ENCODE measurements at regions not wholly inside any gene's neighbourhood (a gene's known extent, or its start where the extent isn't known, plus 50 kb on each side); places are given as distances from the start of the nearest gene placed in this dataset.

- ChIA-PET POLR2A (no interaction called here), CTCF (no interaction called here)
- no peak for DNase-seq (ENCODE audit: low read depth, low spot score)
- TF ChIP-seq CTCF (IDR thresholded peaks at IDR 0.05; ENCODE audit: insufficient read depth, low read length, missing control alignments): no peak
- H3K4me3 ChIP-seq (ENCODE audit: low read depth, low read length): no peak overlapping the region
These were observed 81.1 kb downstream of the NKX2-1 start for GRCh38 chr14:36438883-36439282.

DNA sequence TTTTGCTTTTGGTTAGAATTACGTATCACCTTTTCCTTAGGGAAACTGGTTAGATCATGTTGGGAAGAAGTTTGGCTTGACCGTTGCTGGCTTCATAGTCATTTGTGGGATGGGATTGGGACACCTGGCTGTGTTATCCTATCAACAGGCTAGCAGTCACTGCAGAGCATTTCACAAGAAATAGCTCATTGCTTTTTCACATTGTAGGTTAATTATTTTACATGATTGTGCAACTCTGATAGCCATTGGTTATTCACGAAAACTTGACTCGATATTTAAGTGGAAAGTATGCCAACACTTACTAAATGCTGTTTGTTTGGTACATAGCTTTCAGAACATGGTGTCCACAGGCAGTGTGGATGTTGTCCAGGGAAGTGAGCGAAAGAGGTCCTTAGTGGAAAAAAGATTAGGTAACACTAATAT is 89.4 kb downstream of the NKX2-1 start:
- H3K4me3 ChIP-seq (ENCODE audit: low read depth, low read length): no peak overlapping the region
- ChIA-PET POLR2A (no interaction called here), CTCF (no interaction called here)

GRCh38 chr14:36430169-36430568 is 89.9 kb downstream of the NKX2-1 start:
- no peak for TF ChIP-seq CTCF (IDR thresholded peaks at IDR 0.05; ENCODE audit: insufficient read depth, low read length, missing control alignments)
- no peak overlapping the region for H3K4me3 ChIP-seq (ENCODE audit: low read depth, low read length)
- POLR2A ChIA-PET: no interaction called here
- CTCF ChIA-PET: no interaction called here
- DNase-seq (ENCODE audit: low read depth, low spot score): no peak

More for the DNA sequence above, 89.4 kb downstream of the NKX2-1 start:
- DNase-seq (ENCODE audit: low read depth, low spot score): no peak
- TF ChIP-seq CTCF (IDR thresholded peaks at IDR 0.05; ENCODE audit: insufficient read depth, low read length, missing control alignments): no peak

- POLR2A ChIA-PET: no interaction called here
- DNase-seq (ENCODE audit: low read depth, low spot score): no peak
- CTCF ChIA-PET: no interaction called here
- TF ChIP-seq CTCF (IDR thresholded peaks at IDR 0.05; ENCODE audit: insufficient read depth, low read length, missing control alignments): no peak
- H3K4me3 ChIP-seq (ENCODE audit: low read depth, low read length): no peak overlapping the region
These were observed 90.3 kb downstream of the NKX2-1 start for GRCh38 chr14:36429692-36430091.

- no peak for DNase-seq (ENCODE audit: low read depth, low spot score)
- TF ChIP-seq CTCF (IDR thresholded peaks at IDR 0.05; ENCODE audit: insufficient read depth, low read length, missing control alignments): no peak
- H3K4me3 ChIP-seq (ENCODE audit: low read depth, low read length): no peak overlapping the region
- ChIA-PET POLR2A (no interaction called here), CTCF (no interaction called here)
These were observed 91.7 kb downstream of the NKX2-1 start for GRCh38 chr14:36428350-36428749.

- TF ChIP-seq CTCF (IDR thresholded peaks at IDR 0.05; ENCODE audit: insufficient read depth, low read length, missing control alignments): no peak
- H3K4me3 ChIP-seq (ENCODE audit: low read depth, low read length): no peak overlapping the region
- DNase-seq (ENCODE audit: low read depth, low spot score): no peak
- POLR2A ChIA-PET: no interaction called here
- CTCF ChIA-PET: no interaction called here
These were observed 93.2 kb downstream of the NKX2-1 start for GRCh38 chr14:36426836-36427235.
